ENCODE measurements at regions not wholly inside any gene's neighbourhood (a gene's known extent, or its start where the extent isn't known, plus 50 kb on each side); places are given as distances from the start of the nearest gene placed in this dataset.

DNA sequence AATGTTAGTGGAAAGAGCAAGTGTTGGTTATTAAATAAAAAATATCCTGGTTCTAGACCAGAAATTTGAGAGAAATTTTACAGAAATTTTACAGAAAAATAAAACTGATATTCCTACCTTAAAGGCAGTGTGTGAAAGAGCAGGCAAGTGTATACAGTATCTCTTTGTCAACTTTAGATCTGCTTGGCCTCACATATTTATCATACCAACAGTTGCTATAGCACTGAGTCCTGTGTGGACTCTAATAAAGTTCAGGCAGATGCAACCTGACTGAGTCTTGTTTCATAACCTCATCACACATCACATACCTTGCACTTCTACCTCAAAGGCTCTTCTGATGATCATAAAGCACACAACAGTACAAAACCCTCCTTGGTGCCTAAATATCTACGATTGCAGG is 552.4 kb upstream of the PCDH15 start:
- H3K4me3 ChIP-seq (ENCODE audit: low read length), result no peak overlapping the region
- H3K9ac ChIP-seq (ENCODE audit: low read depth, low read length), result no peak overlapping the region
- no peaks in the 10 kb centered on the region for H3K9me3 ChIP-seq (ENCODE audit: insufficient read depth, low read depth, low read length)
- H3K27me3 ChIP-seq (ENCODE audit: insufficient read depth, low read length), result no peaks in the 10 kb centered on the region
- no peaks in the 10 kb centered on the region for H3K36me3 ChIP-seq (ENCODE audit: insufficient read depth, low read depth, low read length)
- H3K27ac ChIP-seq (ENCODE audit: low read length), result no peak overlapping the region
- no peaks in the 10 kb centered on the region for H3K4me1 ChIP-seq (ENCODE audit: insufficient read depth, low read length)

DNA sequence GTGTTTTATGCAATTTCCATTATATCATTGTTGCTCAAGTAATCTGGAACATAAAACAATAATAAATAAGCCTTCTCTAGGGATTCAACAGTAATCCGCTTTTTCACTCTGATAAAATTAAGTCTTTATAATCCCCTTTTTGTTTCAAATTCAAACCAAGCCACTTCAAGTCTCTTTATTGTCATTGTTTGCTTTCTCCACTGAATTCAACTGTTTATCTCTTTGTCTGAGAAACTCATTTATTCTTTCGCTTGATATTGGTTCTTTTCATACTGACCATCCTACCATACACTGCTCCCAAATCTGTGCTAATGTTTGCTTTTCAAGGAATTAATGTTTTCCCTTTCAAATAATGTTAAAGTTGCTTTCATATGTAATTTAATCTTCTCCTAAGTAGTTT is 550.4 kb upstream of the PCDH15 start:
- no peaks in the 10 kb centered on the region for H3K27me3 ChIP-seq (ENCODE audit: insufficient read depth, low read length)
- no peak overlapping the region for H3K9ac ChIP-seq (ENCODE audit: low read depth, low read length)
- H3K27ac ChIP-seq (ENCODE audit: low read length), result no peak overlapping the region
- H3K36me3 ChIP-seq (ENCODE audit: insufficient read depth, low read depth, low read length), result no peaks in the 10 kb centered on the region
- H3K9me3 ChIP-seq (ENCODE audit: insufficient read depth, low read depth, low read length), result no peaks in the 10 kb centered on the region
- no peak overlapping the region for H3K4me3 ChIP-seq (ENCODE audit: low read length)
- no peaks in the 10 kb centered on the region for H3K4me1 ChIP-seq (ENCODE audit: insufficient read depth, low read length)

DNA sequence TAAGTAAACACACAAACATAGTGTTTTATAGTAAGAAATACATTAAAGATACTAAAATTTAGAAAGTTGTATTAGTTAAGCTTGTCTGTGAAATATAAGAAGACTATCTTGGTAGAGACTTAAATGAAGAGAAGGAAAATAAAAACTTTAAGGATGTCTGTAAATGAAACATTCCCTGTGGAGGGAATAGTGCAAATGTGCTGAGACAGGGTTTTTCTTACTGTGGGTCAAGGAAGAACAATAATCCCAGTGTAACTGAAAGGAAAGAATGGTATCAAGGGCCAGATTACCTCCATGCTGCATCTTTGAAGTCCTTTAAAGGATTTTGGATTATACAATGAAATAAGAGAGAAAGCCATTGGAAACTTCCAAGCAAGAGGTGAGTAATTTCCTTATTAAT is 547.5 kb upstream of the PCDH15 start:
- Histone ChIP-seq H3K9ac (ENCODE audit: low read depth, low read length) (no peak overlapping the region), H3K9me3 (ENCODE audit: insufficient read depth, low read depth, low read length) (no peaks in the 10 kb centered on the region), H3K4me1 (ENCODE audit: insufficient read depth, low read length) (no peaks in the 10 kb centered on the region), H3K36me3 (ENCODE audit: insufficient read depth, low read depth, low read length) (no peaks in the 10 kb centered on the region), H3K27ac (ENCODE audit: low read length) (no peak overlapping the region), H3K27me3 (ENCODE audit: insufficient read depth, low read length) (no peaks in the 10 kb centered on the region), H3K4me3 (ENCODE audit: low read length) (no peak overlapping the region)

DNA sequence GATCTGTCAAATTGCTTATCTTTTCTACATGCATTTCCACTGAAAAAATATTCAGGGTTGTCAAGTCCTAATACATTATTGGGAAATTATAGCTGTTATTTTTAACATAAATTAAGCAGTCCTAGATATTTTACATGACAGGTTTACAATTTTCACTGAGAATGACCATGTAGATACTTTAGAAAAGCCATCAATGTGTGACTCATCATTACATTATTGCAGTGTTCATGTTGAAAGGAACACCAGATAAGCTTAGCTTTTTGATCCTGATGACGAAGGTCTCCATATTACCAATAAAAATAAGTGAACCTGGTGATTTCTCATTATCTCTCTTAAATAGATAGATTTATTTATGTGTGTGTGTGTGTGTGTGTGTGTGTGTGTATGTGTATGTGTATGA is 529.5 kb upstream of the PCDH15 start:
- Histone ChIP-seq H3K4me1 (ENCODE audit: insufficient read depth, low read length) (no peaks in the 10 kb centered on the region), H3K4me3 (ENCODE audit: low read length) (no peak overlapping the region), H3K36me3 (ENCODE audit: insufficient read depth, low read depth, low read length) (no peaks in the 10 kb centered on the region), H3K27me3 (ENCODE audit: insufficient read depth, low read length) (no peaks in the 10 kb centered on the region), H3K27ac (ENCODE audit: low read length) (no peak overlapping the region), H3K9me3 (ENCODE audit: insufficient read depth, low read depth, low read length) (no peaks in the 10 kb centered on the region), H3K9ac (ENCODE audit: low read depth, low read length) (no peak overlapping the region)

DNA sequence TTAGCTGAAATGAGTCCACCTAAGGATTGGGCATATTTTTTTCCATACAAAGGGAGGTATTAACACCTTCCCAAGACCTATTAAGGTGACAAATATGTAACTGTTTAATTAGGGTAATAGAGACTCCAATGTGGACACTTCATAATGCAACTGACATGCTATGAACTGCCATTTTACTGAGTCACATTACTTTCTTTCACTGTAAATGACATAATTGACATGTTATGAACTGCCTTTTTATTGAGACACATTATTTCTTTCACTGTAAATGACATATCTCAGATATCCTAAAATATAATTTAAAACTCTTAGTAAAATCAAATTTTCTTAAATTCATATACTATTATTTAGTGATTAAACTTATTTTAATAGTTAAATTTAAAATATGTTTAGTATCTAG is 528.8 kb upstream of the PCDH15 start:
- Histone ChIP-seq H3K4me1 (ENCODE audit: insufficient read depth, low read length) (no peaks in the 10 kb centered on the region), H3K4me3 (ENCODE audit: low read length) (no peak overlapping the region), H3K9ac (ENCODE audit: low read depth, low read length) (no peak overlapping the region), H3K9me3 (ENCODE audit: insufficient read depth, low read depth, low read length) (no peaks in the 10 kb centered on the region), H3K27ac (ENCODE audit: low read length) (no peak overlapping the region), H3K27me3 (ENCODE audit: insufficient read depth, low read length) (no peaks in the 10 kb centered on the region), H3K36me3 (ENCODE audit: insufficient read depth, low read depth, low read length) (no peaks in the 10 kb centered on the region)

DNA sequence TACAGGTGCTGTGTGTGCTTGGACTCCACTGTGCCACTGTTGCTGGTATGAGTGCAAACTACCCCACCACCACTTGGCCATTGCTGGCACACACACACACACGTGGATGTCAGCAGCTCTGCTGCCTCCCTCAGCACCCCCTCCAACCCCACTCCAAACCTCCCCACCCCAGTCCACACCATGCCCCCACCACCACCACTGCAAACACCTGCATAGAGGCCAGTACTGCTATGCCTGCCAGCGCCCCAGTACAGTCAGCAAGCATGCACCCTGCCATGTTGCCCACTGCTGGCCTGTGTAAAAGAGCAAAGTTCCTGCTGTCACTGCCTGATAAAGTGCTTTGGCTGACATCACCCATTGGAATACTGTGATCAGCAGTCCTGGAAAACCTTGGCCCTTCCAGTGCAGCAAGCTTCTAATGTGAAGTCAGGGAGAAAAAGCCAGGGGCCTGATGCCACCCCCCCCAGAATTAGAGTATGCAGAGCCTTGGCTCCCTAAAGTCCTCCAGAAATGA is 519.2 kb upstream of the PCDH15 start:
- no peaks in the 10 kb centered on the region for H3K9me3 ChIP-seq (ENCODE audit: insufficient read depth, low read depth, low read length)
- H3K4me3 ChIP-seq (ENCODE audit: low read length), result no peak overlapping the region
- H3K27me3 ChIP-seq (ENCODE audit: insufficient read depth, low read length), result no peaks in the 10 kb centered on the region
- no peaks in the 10 kb centered on the region for H3K36me3 ChIP-seq (ENCODE audit: insufficient read depth, low read depth, low read length)
- no peak overlapping the region for H3K9ac ChIP-seq (ENCODE audit: low read depth, low read length)
- no peaks in the 10 kb centered on the region for H3K4me1 ChIP-seq (ENCODE audit: insufficient read depth, low read length)
- no peak overlapping the region for H3K27ac ChIP-seq (ENCODE audit: low read length)

DNA sequence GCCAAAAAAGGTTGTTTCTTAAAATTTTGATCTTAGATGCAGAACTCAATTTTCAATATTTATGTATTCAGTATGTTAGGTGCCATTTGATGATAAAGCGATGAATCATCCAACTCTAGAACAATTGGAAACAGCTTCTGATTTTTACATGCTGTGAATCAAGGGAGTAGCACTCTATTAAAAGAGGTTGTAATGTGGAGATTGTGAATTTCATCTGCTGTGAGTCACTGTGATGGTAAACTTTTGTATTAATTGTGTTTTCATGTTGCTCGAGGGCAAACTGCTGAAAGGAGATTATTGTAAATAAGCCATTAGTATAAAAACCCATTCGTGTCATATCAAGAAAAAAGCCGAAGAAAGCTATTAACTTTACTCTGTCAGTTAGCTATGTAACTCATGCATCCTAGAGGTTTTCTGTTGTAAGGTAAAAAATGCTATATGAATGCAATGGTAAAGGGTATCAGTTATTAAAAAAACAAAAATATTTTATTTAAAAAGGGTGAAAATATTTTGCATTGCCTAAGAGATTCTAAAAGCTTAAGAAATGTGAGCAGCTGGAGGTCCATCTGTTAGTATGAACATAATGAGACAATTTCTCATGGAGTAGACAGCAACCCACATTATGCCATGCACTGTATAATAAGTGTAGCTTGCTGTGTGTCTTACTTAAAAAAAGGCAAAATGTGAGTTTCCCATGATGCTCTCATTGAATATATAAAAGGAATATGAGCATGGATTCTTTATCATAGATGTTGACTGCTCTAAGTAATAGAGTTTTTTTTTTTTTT is 511.0 kb upstream of the PCDH15 start:
- no peaks in the 10 kb centered on the region for H3K36me3 ChIP-seq (ENCODE audit: insufficient read depth, low read depth, low read length)
- H3K9me3 ChIP-seq (ENCODE audit: insufficient read depth, low read depth, low read length), result no peaks in the 10 kb centered on the region
- H3K27ac ChIP-seq (ENCODE audit: low read length), result no peak overlapping the region
- no peak overlapping the region for H3K9ac ChIP-seq (ENCODE audit: low read depth, low read length)
- no peak overlapping the region for H3K4me3 ChIP-seq (ENCODE audit: low read length)
- H3K4me1 ChIP-seq (ENCODE audit: insufficient read depth, low read length), result no peaks in the 10 kb centered on the region
- H3K27me3 ChIP-seq (ENCODE audit: insufficient read depth, low read length), result no peaks in the 10 kb centered on the region

DNA sequence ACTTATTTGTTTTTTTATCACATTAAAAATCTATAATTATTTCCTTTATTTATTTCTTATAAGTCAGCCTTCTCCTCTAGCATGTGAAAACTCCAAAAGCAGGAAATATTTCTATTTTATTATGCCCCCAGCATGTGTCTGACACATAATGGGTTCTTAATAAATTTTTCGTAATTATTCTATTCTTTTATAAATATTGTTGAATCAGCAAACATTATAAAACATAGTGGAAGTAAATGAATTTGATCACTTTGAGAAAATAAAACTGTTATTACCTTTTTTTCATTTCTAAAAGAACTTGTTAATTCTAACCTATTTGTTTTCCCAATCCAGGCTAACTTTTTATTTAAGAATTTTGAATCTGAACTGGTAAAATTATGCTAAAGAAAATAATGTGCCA is 509.1 kb upstream of the PCDH15 start:
- no peak overlapping the region for H3K4me3 ChIP-seq (ENCODE audit: low read length)
- H3K9ac ChIP-seq (ENCODE audit: low read depth, low read length), result no peak overlapping the region
- H3K27me3 ChIP-seq (ENCODE audit: insufficient read depth, low read length), result no peaks in the 10 kb centered on the region
- no peaks in the 10 kb centered on the region for H3K9me3 ChIP-seq (ENCODE audit: insufficient read depth, low read depth, low read length)
- H3K4me1 ChIP-seq (ENCODE audit: insufficient read depth, low read length), result no peaks in the 10 kb centered on the region
- no peak overlapping the region for H3K27ac ChIP-seq (ENCODE audit: low read length)
- no peaks in the 10 kb centered on the region for H3K36me3 ChIP-seq (ENCODE audit: insufficient read depth, low read depth, low read length)

DNA sequence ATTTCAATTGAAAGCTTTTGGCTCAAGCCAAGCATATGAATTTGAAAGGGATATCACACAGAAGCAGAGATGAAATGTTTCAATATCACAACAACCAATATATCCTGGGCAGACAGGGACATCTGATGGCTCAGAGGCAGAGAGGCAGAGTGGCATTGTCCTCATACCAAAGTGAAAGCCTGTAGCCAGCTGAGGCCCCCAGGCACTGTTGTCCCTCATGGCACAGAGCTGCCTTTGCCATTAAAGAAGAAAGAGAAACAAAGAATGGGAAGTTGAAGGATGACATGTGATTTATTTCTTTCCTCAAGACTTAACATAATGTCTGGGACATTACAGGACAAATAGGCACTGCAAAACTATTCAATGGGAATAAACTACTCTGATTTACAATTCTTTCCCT is 504.3 kb upstream of the PCDH15 start:
- H3K4me1 ChIP-seq (ENCODE audit: insufficient read depth, low read length), result no peaks in the 10 kb centered on the region
- H3K9ac ChIP-seq (ENCODE audit: low read depth, low read length), result no peak overlapping the region
- H3K4me3 ChIP-seq (ENCODE audit: low read length), result no peak overlapping the region
- H3K9me3 ChIP-seq (ENCODE audit: insufficient read depth, low read depth, low read length), result no peaks in the 10 kb centered on the region
- no peak overlapping the region for H3K27ac ChIP-seq (ENCODE audit: low read length)
- H3K27me3 ChIP-seq (ENCODE audit: insufficient read depth, low read length), result no peaks in the 10 kb centered on the region
- no peaks in the 10 kb centered on the region for H3K36me3 ChIP-seq (ENCODE audit: insufficient read depth, low read depth, low read length)

DNA sequence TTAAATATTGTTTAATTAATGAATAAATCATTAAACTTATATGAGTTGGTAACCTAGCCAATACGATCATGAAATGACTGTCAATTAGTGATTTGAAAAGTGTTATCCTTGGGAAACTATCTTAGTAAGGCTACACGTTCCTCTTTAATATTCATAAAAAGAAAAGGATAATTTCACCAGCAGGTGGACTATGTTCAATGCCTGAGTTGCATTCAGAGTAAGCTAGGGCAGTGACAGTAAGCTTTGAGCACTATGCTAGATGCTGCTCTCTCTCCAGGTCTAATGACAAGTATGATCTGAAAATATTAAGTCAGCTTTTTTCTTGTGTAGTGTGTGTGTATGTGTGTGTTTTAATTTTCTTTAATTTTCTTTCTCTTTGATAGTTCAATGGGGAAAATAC is 486.3 kb upstream of the PCDH15 start:
- Histone ChIP-seq H3K9me3 (ENCODE audit: insufficient read depth, low read depth, low read length) (peaks cover 4% of the 10 kb centered on the region; the same call in 1 of the 2 replicates), H3K4me1 (ENCODE audit: insufficient read depth, low read length) (no peaks in the 10 kb centered on the region), H3K27ac (ENCODE audit: low read length) (no peak overlapping the region), H3K36me3 (ENCODE audit: insufficient read depth, low read depth, low read length) (no peaks in the 10 kb centered on the region), H3K27me3 (ENCODE audit: insufficient read depth, low read length) (no peaks in the 10 kb centered on the region), H3K9ac (ENCODE audit: low read depth, low read length) (no peak overlapping the region), H3K4me3 (ENCODE audit: low read length) (no peak overlapping the region)

DNA sequence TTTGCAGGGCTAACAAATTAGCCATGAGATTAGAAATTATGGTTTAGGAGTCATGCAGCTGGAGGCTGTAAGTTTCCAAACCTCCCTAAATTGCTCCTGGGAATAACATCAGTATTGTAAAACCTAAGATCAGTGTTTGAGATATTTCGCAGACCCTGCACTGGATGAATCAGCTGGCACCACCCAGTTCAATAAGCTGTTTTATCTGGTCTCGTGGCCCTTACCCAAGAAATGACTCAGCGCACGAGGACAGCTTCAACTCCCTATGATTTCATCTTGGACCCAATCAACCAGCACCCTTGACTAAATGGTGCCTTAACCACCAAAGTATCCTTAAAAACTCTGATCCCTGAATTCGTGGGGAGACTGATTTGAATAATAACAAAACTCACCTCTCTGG is 482.0 kb upstream of the PCDH15 start:
- H3K27me3 ChIP-seq (ENCODE audit: insufficient read depth, low read length), result no peaks in the 10 kb centered on the region
- H3K36me3 ChIP-seq (ENCODE audit: insufficient read depth, low read depth, low read length), result no peaks in the 10 kb centered on the region
- H3K9ac ChIP-seq (ENCODE audit: low read depth, low read length), result no peak overlapping the region
- H3K4me1 ChIP-seq (ENCODE audit: insufficient read depth, low read length), result no peaks in the 10 kb centered on the region
- no peak overlapping the region for H3K4me3 ChIP-seq (ENCODE audit: low read length)
- H3K27ac ChIP-seq (ENCODE audit: low read length), result no peak overlapping the region
- H3K9me3 ChIP-seq (ENCODE audit: insufficient read depth, low read depth, low read length), result peaks cover 4% of the 10 kb centered on the region; the same call in 1 of the 2 replicates

DNA sequence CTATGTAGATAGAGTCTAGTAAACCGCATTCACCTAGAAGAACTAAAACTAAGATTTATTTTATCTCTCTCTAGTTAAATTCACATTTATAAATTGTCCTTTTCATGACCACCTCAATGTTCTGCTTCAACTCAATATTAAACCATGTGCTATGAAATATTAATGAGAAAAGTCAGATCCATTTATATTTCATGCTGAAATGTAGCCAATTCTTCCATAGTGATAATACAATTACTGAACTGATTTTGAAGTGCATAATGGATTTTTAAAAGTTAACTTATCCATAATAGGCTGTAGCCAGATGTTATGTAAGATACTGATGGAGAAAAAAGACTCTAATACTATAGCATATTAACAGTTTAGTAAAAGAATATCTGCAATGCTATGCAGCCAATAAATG is 479.7 kb upstream of the PCDH15 start:
- no peak overlapping the region for H3K27ac ChIP-seq (ENCODE audit: low read length)
- no peak overlapping the region for H3K4me3 ChIP-seq (ENCODE audit: low read length)
- H3K4me1 ChIP-seq (ENCODE audit: insufficient read depth, low read length), result no peaks in the 10 kb centered on the region
- H3K9me3 ChIP-seq (ENCODE audit: insufficient read depth, low read depth, low read length), result peaks cover 4% of the 10 kb centered on the region; the same call in 1 of the 2 replicates
- no peak overlapping the region for H3K9ac ChIP-seq (ENCODE audit: low read depth, low read length)
- H3K27me3 ChIP-seq (ENCODE audit: insufficient read depth, low read length), result no peaks in the 10 kb centered on the region
- H3K36me3 ChIP-seq (ENCODE audit: insufficient read depth, low read depth, low read length), result no peaks in the 10 kb centered on the region
